BJ (cell line): ENCODE measurements at regions not wholly inside any gene's neighbourhood (a gene's known extent, or its start where the extent isn't known, plus 50 kb on each side); places are given as distances from the start of the nearest gene placed in this dataset.

Experiments used
- CTCF ChIA-PET: fragments of 350-600 bp; formaldehyde crosslinking; extraction: SDS; loops from one replicate; lab custom pipeline; 2021; ENCODE audit warnings: antibody characterized with exemption, inconsistent platforms; lab: Yijun Ruan, JAX
- POLR2A ChIA-PET: fragments of 300-600 bp; sonication (Branson Sonifier 250); formaldehyde crosslinking; extraction: SDS; loops from one replicate; lab custom pipeline; 2021; ENCODE audit warnings: antibody characterized with exemption; lab: Charles Lee
- DNase-seq: peaks from one replicate; pipeline ENCODE4 v3.0.0-alpha.2; 2011; ENCODE audit warnings: low read depth
- H3K27me3 ChIP-seq: 2 replicates; pipeline ENCODE4 v1.6.0; 2011; ENCODE audit warnings: low read length; ENCODE audit not compliant: control insufficient read depth, insufficient read depth
- H3K36me3 ChIP-seq: 2 replicates; pipeline ENCODE4 v1.5.1; 2011; ENCODE audit warnings: low read length; ENCODE audit not compliant: control insufficient read depth, insufficient read depth
- H3K4me3 ChIP-seq: 2 replicates; pipeline ENCODE4 v1.5.1; 2011; ENCODE audit warnings: low read depth, mild to moderate bottlenecking, control low read depth, low read length
- CTCF ChIP-seq: IDR thresholded peaks from 2 replicates; pipeline ENCODE4 v1.5.1; 2011; ENCODE audit warnings: low read depth, mild to moderate bottlenecking, control low read depth, inconsistent platforms, low read length, moderate library complexity; ENCODE audit not compliant: insufficient read depth

GRCh38 chr7:69189406-69189805 lies 408.9 kb upstream of the AUTS2 start:
- no peak for DNase-seq
- H3K4me3 ChIP-seq: no peak overlapping the region
- H3K27me3 ChIP-seq: no peaks in the 10 kb centered on the region
- POLR2A ChIA-PET: no interaction called here
- CTCF ChIA-PET: no interaction called here
- H3K36me3 ChIP-seq: no peaks in the 10 kb centered on the region
- TF ChIP-seq CTCF: no peak

GRCh38 chr7:69190025-69190424 lies 408.2 kb upstream of the AUTS2 start:
- Histone ChIP-seq H3K4me3 (no peak overlapping the region), H3K27me3 (no peaks in the 10 kb centered on the region), H3K36me3 (no peaks in the 10 kb centered on the region)
- ChIA-PET CTCF (no interaction called here), POLR2A (no interaction called here)
- DNase-seq: no peak
- no peak for TF ChIP-seq CTCF

GRCh38 chr7:69190763-69191162 lies 407.5 kb upstream of the AUTS2 start:
- Histone ChIP-seq H3K36me3 (no peaks in the 10 kb centered on the region), H3K27me3 (no peaks in the 10 kb centered on the region), H3K4me3 (no peak overlapping the region)
- POLR2A ChIA-PET: no interaction called here
- CTCF ChIA-PET: interaction anchor here (0.8 kb wide), 1 partner anchor 10 kb away, joined by 4 read pairs; no protein-coding TSS in a partner anchor
- no peak for TF ChIP-seq CTCF
- no peak for DNase-seq

- Histone ChIP-seq H3K36me3 (no peaks in the 10 kb centered on the region), H3K4me3 (no peak overlapping the region), H3K27me3 (no peaks in the 10 kb centered on the region)
- DNase-seq: no peak
- ChIA-PET CTCF (no interaction called here), POLR2A (no interaction called here)
- TF ChIP-seq CTCF: no peak
Observed at GRCh38 chr7:69192134-69192533, 406.1 kb upstream of the AUTS2 start.

GRCh38 chr7:69193061-69193460 lies 405.2 kb upstream of the AUTS2 start:
- no peak overlapping the region for H3K4me3 ChIP-seq
- ChIA-PET POLR2A (no interaction called here), CTCF (no interaction called here)
- H3K36me3 ChIP-seq: no peaks in the 10 kb centered on the region
- H3K27me3 ChIP-seq: no peaks in the 10 kb centered on the region
- DNase-seq: no peak
- TF ChIP-seq CTCF: no peak
